GM23338 (cell line): ENCODE measurements at regions not wholly inside any gene's neighbourhood (a gene's known extent, or its start where the extent isn't known, plus 50 kb on each side); places are given as distances from the start of the nearest gene placed in this dataset.

Experiments
- ATAC-seq: fragments of 200-7000 bp; cut with Tn5 transposase; 3 replicates; pipeline ENCODE4 v1.9.1; 2020
- DNase-seq: peaks from one replicate; pipeline ENCODE4 v3.0.0-alpha.2; 2015; ENCODE audit warnings: low spot score
- H2AFZ ChIP-seq: fragments of 200-600 bp; sonication (generic); 2 replicates; pipeline ENCODE4 v1.8.0; 2016; ENCODE audit warnings: antibody characterized with exemption, mild to moderate bottlenecking, moderate library complexity
- H3F3A ChIP-seq: fragments of 200-600 bp; sonication (generic); replicated peaks from 2 replicates; pipeline ENCODE4 v1.8.0; 2017; ENCODE audit warnings: antibody characterized with exemption, mixed run types, low read depth
- H3K27ac ChIP-seq: fragments of 200-600 bp; sonication (generic); 2 replicates; pipeline ENCODE4 v1.6.1; 2016; ENCODE audit warnings: low read depth
- H3K27me3 ChIP-seq: fragments of 200-600 bp; sonication (generic); 2 replicates; pipeline ENCODE4 v1.8.0; 2016; ENCODE audit warnings: mild to moderate bottlenecking, mixed run types, moderate library complexity; ENCODE audit not compliant: insufficient read depth
- H3K36me3 ChIP-seq: fragments of 200-600 bp; sonication (generic); 2 replicates; pipeline ENCODE4 v1.8.0; 2016; ENCODE audit warnings: mild to moderate bottlenecking; ENCODE audit not compliant: insufficient read depth
- H3K4me1 ChIP-seq: fragments of 200-600 bp; sonication (generic); 2 replicates; pipeline ENCODE4 v1.8.0; 2016; ENCODE audit warnings: mild to moderate bottlenecking, moderate library complexity; ENCODE audit not compliant: insufficient read depth
- H3K4me2 ChIP-seq: fragments of 200-600 bp; sonication (generic); 2 replicates; pipeline ENCODE4 v1.7.1; 2017; ENCODE audit warnings: mixed run types
- H3K4me3 ChIP-seq: fragments of 200-600 bp; sonication (generic); 2 replicates; pipeline ENCODE4 v1.6.1; 2016; ENCODE audit warnings: mixed run types
- H3K79me2 ChIP-seq: fragments of 200-600 bp; sonication (generic); replicated peaks from 2 replicates; pipeline ENCODE4 v1.8.0; 2017; ENCODE audit warnings: mild to moderate bottlenecking; ENCODE audit not compliant: insufficient read depth
- H3K9me2 ChIP-seq: fragments of 200-600 bp; sonication (generic); 2 replicates; pipeline ENCODE4 v1.8.0; 2017; ENCODE audit not compliant: insufficient read depth
- H4K20me1 ChIP-seq: fragments of 200-600 bp; sonication (generic); replicated peaks from 2 replicates; pipeline ENCODE4 v1.8.0; 2017; ENCODE audit warnings: mild to moderate bottlenecking; ENCODE audit not compliant: insufficient read depth
- H3K27ac Mint-ChIP-seq: 2 replicates; pipeline ENCODE4 v1.8.0; 2020; ENCODE audit warnings: inconsistent platforms, mild to moderate bottlenecking, moderate library complexity, mixed read lengths
- H3K27me3 Mint-ChIP-seq: 3 replicates; pipeline ENCODE4 v1.8.0; 2022; ENCODE audit warnings: low read depth, mild to moderate bottlenecking, moderate library complexity, mixed read lengths, inconsistent platforms; ENCODE audit not compliant: insufficient read depth, poor library complexity
- H3K36me3 Mint-ChIP-seq: 3 replicates; pipeline ENCODE4 v1.8.0; 2021; ENCODE audit warnings: low read depth, mild to moderate bottlenecking, inconsistent platforms, moderate library complexity, mixed read lengths
- H3K4me1 Mint-ChIP-seq: 3 replicates; pipeline ENCODE4 v1.8.0; 2020; ENCODE audit warnings: mild to moderate bottlenecking, inconsistent platforms, mixed read lengths
- H3K4me3 Mint-ChIP-seq: 3 replicates; pipeline ENCODE4 v1.8.0; 2021; ENCODE audit warnings: moderate library complexity, mild to moderate bottlenecking, inconsistent platforms, mixed read lengths
- H3K9me3 Mint-ChIP-seq: 3 replicates; pipeline ENCODE4 v1.8.0; 2020; ENCODE audit warnings: moderate library complexity, mild to moderate bottlenecking, inconsistent platforms, mixed read lengths
- CREB1 ChIP-seq: fragments of 250-450 bp; sonication (Bioruptor Pico); IDR thresholded peaks from 2 replicates; pipeline ENCODE4 v1.5.0; 2020; ENCODE audit warnings: low read depth, mild to moderate bottlenecking, moderate library complexity
- EZH2 ChIP-seq: fragments of 200-600 bp; sonication (generic); IDR thresholded peaks from one replicate; pipeline ENCODE4 v1.8.0; 2017; ENCODE audit warnings: antibody characterized with exemption, mild to moderate bottlenecking, low read depth; ENCODE audit not compliant: unreplicated experiment
- EZH2phosphoT487 ChIP-seq: fragments of 200-600 bp; sonication (generic); IDR thresholded peaks from one replicate; pipeline ENCODE4 v1.8.1; 2018; ENCODE audit warnings: antibody characterized with exemption; ENCODE audit not compliant: unreplicated experiment
- JUNB ChIP-seq: IDR thresholded peaks from one replicate; pipeline ENCODE4 v1.6.1; 2016; ENCODE audit warnings: antibody characterized with exemption; ENCODE audit not compliant: unreplicated experiment
- NANOG ChIP-seq: IDR thresholded peaks from 2 replicates; pipeline ENCODE4 v1.6.1; 2016; ENCODE audit warnings: antibody characterized with exemption, borderline replicate concordance
- POLR2AphosphoS5 ChIP-seq: IDR thresholded peaks from 2 replicates; pipeline ENCODE4 v1.6.1; 2016; ENCODE audit warnings: antibody characterized with exemption, low read depth
- REST ChIP-seq: IDR thresholded peaks from one replicate; pipeline ENCODE4 v1.6.1; 2018; ENCODE audit warnings: antibody characterized with exemption; ENCODE audit not compliant: unreplicated experiment
- STAT1 ChIP-seq: IDR thresholded peaks from one replicate; pipeline ENCODE4 v1.6.1; 2016; ENCODE audit warnings: antibody characterized with exemption; ENCODE audit not compliant: unreplicated experiment
- ZNF114 ChIP-seq: fragments of 250-450 bp; sonication (Bioruptor Pico); IDR thresholded peaks from 2 replicates; pipeline ENCODE4 v1.5.0; 2020; ENCODE audit warnings: mild to moderate bottlenecking, moderate library complexity
- ZNF331 ChIP-seq: fragments of 250-450 bp; sonication (Bioruptor Pico); IDR thresholded peaks from 2 replicates; pipeline ENCODE4 v1.5.0; 2020; ENCODE audit warnings: low read depth, mild to moderate bottlenecking, moderate library complexity
- ZNF462 ChIP-seq: fragments of 250-450 bp; sonication (Bioruptor Pico); IDR thresholded peaks from 2 replicates; pipeline ENCODE4 v1.5.0; 2020; ENCODE audit warnings: mild to moderate bottlenecking, moderate library complexity
- TF ChIP-seq, protein P1 (sequence below), 2 experiments: fragments of 200-600 bp in 1 of 2; sonication (generic) in 1 of 2; conservative IDR thresholded peaks; 2 replicates each; pipeline versions ENCODE4 v1.5.1 to v1.6.1; 2016 to 2017; ENCODE audit warnings: antibody characterized with exemption in 2 of 2, low read depth in 2 of 2, mild to moderate bottlenecking in 2 of 2, moderate library complexity in 1 of 2
- TF ChIP-seq, protein P2 (sequence below): IDR thresholded peaks from 2 replicates; pipeline ENCODE4 v1.6.1; 2016; ENCODE audit warnings: antibody characterized with exemption

DNA sequence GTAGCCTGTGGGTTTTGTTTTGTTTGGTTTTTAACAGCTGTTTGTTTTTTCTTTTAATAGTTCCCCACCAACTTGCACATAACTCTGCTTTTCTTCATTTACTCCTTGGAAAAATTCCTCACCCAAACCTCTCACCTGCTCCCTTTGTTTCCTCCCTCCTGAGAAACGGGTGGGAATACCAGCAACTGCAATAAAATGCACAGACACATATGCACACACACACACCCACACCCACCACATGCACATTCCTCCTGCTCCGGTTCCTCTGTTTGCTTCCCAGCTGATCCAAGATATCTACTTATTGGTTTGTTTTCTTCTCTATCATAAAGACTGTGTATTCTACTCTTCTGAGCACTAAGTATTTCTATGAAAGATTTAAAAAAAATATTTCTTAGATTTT lies 161.1 kb upstream of the EPHA7 start:
- Histone ChIP-seq H4K20me1 (no peaks in the 10 kb centered on the region), H3K27me3 (no peaks in the 10 kb centered on the region), H3K4me2 (no peak overlapping the region), H3K27ac (no peak overlapping the region), H3F3A (no peaks in the 10 kb centered on the region), H3K4me1 (peaks cover 8% of the 10 kb centered on the region; the same call in 1 of the 2 replicates), H3K9me2 (no peaks in the 10 kb centered on the region), H2AFZ (no peak overlapping the region), H3K36me3 (no peaks in the 10 kb centered on the region), H3K79me2 (no peaks in the 10 kb centered on the region), H3K4me3 (no peak overlapping the region)
- no peak; the same call in 2 of the 3 replicates for ATAC-seq
- H3K27me3 Mint-ChIP-seq = no peaks in the 10 kb centered on the region
- H3K4me1 Mint-ChIP-seq = no peaks in the 10 kb centered on the region
- TF ChIP-seq POLR2AphosphoS5 (no peak), STAT1 (no peak), NANOG (no peak), ZNF114 (CRISPR knock-in tag) (no peak), REST (no peak), CREB1 (CRISPR knock-in tag) (no peak), EZH2 (no peak), EZH2phosphoT487 (no peak), ZNF331 (no peak), ZNF462 (CRISPR knock-in tag) (no peak), JUNB (no peak)
- TF ChIP-seq, protein P1, sequence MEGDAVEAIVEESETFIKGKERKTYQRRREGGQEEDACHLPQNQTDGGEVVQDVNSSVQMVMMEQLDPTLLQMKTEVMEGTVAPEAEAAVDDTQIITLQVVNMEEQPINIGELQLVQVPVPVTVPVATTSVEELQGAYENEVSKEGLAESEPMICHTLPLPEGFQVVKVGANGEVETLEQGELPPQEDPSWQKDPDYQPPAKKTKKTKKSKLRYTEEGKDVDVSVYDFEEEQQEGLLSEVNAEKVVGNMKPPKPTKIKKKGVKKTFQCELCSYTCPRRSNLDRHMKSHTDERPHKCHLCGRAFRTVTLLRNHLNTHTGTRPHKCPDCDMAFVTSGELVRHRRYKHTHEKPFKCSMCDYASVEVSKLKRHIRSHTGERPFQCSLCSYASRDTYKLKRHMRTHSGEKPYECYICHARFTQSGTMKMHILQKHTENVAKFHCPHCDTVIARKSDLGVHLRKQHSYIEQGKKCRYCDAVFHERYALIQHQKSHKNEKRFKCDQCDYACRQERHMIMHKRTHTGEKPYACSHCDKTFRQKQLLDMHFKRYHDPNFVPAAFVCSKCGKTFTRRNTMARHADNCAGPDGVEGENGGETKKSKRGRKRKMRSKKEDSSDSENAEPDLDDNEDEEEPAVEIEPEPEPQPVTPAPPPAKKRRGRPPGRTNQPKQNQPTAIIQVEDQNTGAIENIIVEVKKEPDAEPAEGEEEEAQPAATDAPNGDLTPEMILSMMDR (conservative IDR thresholded peaks at IDR 0.05; ENCODE audit: low read depth in 2 of 2) = no peak
- TF ChIP-seq, protein P2, sequence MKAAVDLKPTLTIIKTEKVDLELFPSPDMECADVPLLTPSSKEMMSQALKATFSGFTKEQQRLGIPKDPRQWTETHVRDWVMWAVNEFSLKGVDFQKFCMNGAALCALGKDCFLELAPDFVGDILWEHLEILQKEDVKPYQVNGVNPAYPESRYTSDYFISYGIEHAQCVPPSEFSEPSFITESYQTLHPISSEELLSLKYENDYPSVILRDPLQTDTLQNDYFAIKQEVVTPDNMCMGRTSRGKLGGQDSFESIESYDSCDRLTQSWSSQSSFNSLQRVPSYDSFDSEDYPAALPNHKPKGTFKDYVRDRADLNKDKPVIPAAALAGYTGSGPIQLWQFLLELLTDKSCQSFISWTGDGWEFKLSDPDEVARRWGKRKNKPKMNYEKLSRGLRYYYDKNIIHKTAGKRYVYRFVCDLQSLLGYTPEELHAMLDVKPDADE = no peak
- H3K9me3 Mint-ChIP-seq = no peaks in the 10 kb centered on the region
- peak; percentile 12 for DNase-seq
- H3K4me3 Mint-ChIP-seq = no peak overlapping the region
- no peaks in the 10 kb centered on the region for H3K36me3 Mint-ChIP-seq
- no peak overlapping the region for H3K27ac Mint-ChIP-seq
